ENCODE measurements at regions not wholly inside any gene's neighbourhood (a gene's known extent, or its start where the extent isn't known, plus 50 kb on each side); places are given as distances from the start of the nearest gene placed in this dataset.

DNA sequence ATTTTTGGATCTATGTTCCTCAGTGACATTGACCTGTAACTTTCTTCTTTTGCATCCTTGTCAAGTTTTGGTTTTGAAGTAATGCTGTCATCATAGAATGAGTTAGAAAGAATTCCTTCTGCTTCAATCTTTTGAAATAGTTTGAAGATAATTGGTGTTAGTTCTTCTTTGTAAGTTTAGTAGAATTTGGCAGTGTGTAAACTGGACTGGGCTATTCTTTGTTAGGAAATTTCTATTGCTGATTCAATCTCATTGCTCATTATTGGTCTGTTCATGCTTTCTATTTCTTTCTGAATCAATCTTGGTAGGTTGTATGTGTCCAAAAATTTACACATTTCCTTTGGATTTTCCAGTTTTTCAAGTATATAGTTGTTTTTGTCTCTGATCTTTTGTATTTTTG, 101.7 kb upstream of the SPRY2 start:
- Mint-ChIP-seq H3K4me3 (no peak overlapping the region), H3K27me3 (no peaks in the 10 kb centered on the region), H3K9me3 (peaks cover 0 to 4% (median 0%) of the 10 kb centered on the region in 8 donors), H3K36me3 (no peaks in the 10 kb centered on the region), H3K27ac (no peak overlapping the region), H3K4me1 (no peaks in the 10 kb centered on the region)
- Histone ChIP-seq H3K27me3 (ENCODE audit: insufficient read depth, low read length) (no peaks in the 10 kb centered on the region), H3K36me3 (ENCODE audit: insufficient read depth, low read length) (no peaks in the 10 kb centered on the region), H3K9me3 (ENCODE audit: control insufficient read depth in 1 of 2, low read length in 2 of 2) (no peaks in the 10 kb centered on the region), H3K27ac (ENCODE audit: low read depth, low read length) (no peak overlapping the region), H3K4me3 (ENCODE audit: low read length in 2 of 2) (no peak overlapping the region), H3K4me1 (ENCODE audit: insufficient read depth, low read length) (no peaks in the 10 kb centered on the region)
- DNase-seq = no peak
- ChIA-PET POLR2A (ENCODE audit: partially characterized antibody) (no interaction called here), CTCF (ENCODE audit: partially characterized antibody) (no interaction called here)
- intact Hi-C loops (cut with micrococcal nuclease) = no loop called here

GRCh38 chr13:80441968-80442367, 101.0 kb upstream of the SPRY2 start:
- Histone ChIP-seq H3K27me3 (ENCODE audit: insufficient read depth, low read length) (no peaks in the 10 kb centered on the region), H3K36me3 (ENCODE audit: insufficient read depth, low read length) (no peaks in the 10 kb centered on the region), H3K4me3 (ENCODE audit: low read length in 2 of 2) (no peak overlapping the region), H3K4me1 (ENCODE audit: insufficient read depth, low read length) (no peaks in the 10 kb centered on the region), H3K9me3 (ENCODE audit: control insufficient read depth in 1 of 2, low read length in 2 of 2) (no peaks in the 10 kb centered on the region), H3K27ac (ENCODE audit: low read depth, low read length) (no peak overlapping the region)
- Mint-ChIP-seq H3K27ac (no peak overlapping the region), H3K4me1 (no peaks in the 10 kb centered on the region), H3K4me3 (no peak overlapping the region), H3K27me3 (no peaks in the 10 kb centered on the region), H3K9me3 (peaks cover 0 to 4% (median 0%) of the 10 kb centered on the region in 8 donors), H3K36me3 (no peaks in the 10 kb centered on the region)
- ChIA-PET CTCF (ENCODE audit: partially characterized antibody) (no interaction called here), POLR2A (ENCODE audit: partially characterized antibody) (no interaction called here)
- no peak for DNase-seq
- intact Hi-C loops (cut with micrococcal nuclease) = no loop called here

DNA sequence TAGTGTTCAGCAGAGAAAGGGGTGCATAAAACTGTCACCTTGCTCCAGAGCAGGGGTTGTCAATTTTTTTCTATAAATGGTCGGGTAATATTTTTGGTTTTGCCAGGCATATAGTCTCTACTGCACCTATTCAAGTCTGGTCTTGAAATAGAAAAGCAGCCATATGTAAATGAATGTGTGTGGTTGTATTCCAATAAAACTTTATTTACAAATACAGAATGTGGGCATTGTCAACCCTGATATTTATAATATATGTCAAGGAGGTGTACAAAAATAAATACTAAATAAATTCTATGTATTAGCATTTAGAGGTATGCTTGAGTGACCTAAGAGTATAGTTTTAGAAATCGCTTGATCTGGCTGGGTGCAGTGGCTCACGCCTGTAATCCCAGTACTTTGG, 97.6 kb upstream of the SPRY2 start:
- no peaks in the 10 kb centered on the region for H3K27me3 ChIP-seq (ENCODE audit: insufficient read depth, low read length)
- H3K4me1 Mint-ChIP-seq = no peaks in the 10 kb centered on the region
- no peak for DNase-seq
- no peaks in the 10 kb centered on the region for H3K9me3 ChIP-seq (ENCODE audit: control insufficient read depth in 1 of 2, low read length in 2 of 2)
- no peaks in the 10 kb centered on the region for H3K36me3 ChIP-seq (ENCODE audit: insufficient read depth, low read length)
- H3K4me3 Mint-ChIP-seq = no peak overlapping the region
- intact Hi-C loops (cut with micrococcal nuclease) = no loop called here
- H3K4me3 ChIP-seq (ENCODE audit: low read length in 2 of 2) = no peak overlapping the region
- CTCF ChIA-PET (ENCODE audit: partially characterized antibody) = no interaction called here
- H3K4me1 ChIP-seq (ENCODE audit: insufficient read depth, low read length) = no peaks in the 10 kb centered on the region
- POLR2A ChIA-PET (ENCODE audit: partially characterized antibody) = no interaction called here
- no peak overlapping the region for H3K27ac ChIP-seq (ENCODE audit: low read depth, low read length)
- H3K27me3 Mint-ChIP-seq = no peaks in the 10 kb centered on the region
- H3K27ac Mint-ChIP-seq = no peak overlapping the region
- H3K36me3 Mint-ChIP-seq = no peaks in the 10 kb centered on the region
- peaks cover 0 to 7% (median 2%) of the 10 kb centered on the region in 8 donors for H3K9me3 Mint-ChIP-seq

DNA sequence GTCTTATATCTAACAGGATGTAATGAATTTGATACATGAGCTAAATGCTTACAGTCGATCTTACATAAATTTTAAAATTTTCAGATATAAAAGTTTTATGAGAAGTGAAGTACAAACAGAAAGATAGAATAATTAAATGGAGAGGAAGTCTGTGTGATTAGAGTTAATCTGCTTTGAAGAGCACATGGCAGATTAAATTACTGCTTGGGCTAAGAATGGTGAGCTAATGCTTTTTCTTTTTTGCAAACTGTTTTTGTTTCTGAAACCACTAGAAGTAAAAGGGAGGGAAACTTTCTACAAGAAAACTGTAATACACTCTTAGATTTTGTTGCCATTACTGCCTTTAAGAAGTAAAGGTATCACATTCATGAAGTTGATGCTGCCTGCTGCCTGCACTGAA, 96.3 kb upstream of the SPRY2 start:
- Histone ChIP-seq H3K36me3 (ENCODE audit: insufficient read depth, low read length) (no peaks in the 10 kb centered on the region), H3K27ac (ENCODE audit: low read depth, low read length) (no peak overlapping the region), H3K4me3 (ENCODE audit: low read length in 2 of 2) (no peak overlapping the region), H3K9me3 (ENCODE audit: control insufficient read depth in 1 of 2, low read length in 2 of 2) (no peaks in the 10 kb centered on the region), H3K4me1 (ENCODE audit: insufficient read depth, low read length) (no peaks in the 10 kb centered on the region), H3K27me3 (ENCODE audit: insufficient read depth, low read length) (no peaks in the 10 kb centered on the region)
- no peak for DNase-seq
- Mint-ChIP-seq H3K9me3 (peaks cover 0 to 7% (median 3%) of the 10 kb centered on the region in 8 donors), H3K4me3 (no peak overlapping the region), H3K27ac (no peak overlapping the region), H3K27me3 (no peaks in the 10 kb centered on the region), H3K4me1 (no peaks in the 10 kb centered on the region), H3K36me3 (no peaks in the 10 kb centered on the region)
- POLR2A ChIA-PET (ENCODE audit: partially characterized antibody) = no interaction called here
- intact Hi-C loops (cut with micrococcal nuclease) = no loop called here
- CTCF ChIA-PET (ENCODE audit: partially characterized antibody) = no interaction called here

GRCh38 chr13:80436571-80437169, 95.7 kb upstream of the SPRY2 start:
- H3K9me3 ChIP-seq (ENCODE audit: control insufficient read depth in 1 of 2, low read length in 2 of 2) = no peaks in the 10 kb centered on the region
- no peaks in the 10 kb centered on the region for H3K27me3 Mint-ChIP-seq
- H3K4me3 Mint-ChIP-seq = no peak overlapping the region
- H3K27ac Mint-ChIP-seq = no peak overlapping the region
- POLR2A ChIA-PET (ENCODE audit: partially characterized antibody) = no interaction called here
- CTCF ChIA-PET (ENCODE audit: partially characterized antibody) = no interaction called here
- H3K9me3 Mint-ChIP-seq = peaks cover 0 to 6% (median 3%) of the 10 kb centered on the region in 8 donors
- intact Hi-C loops (cut with micrococcal nuclease) = no loop called here
- H3K36me3 Mint-ChIP-seq = no peaks in the 10 kb centered on the region
- no peaks in the 10 kb centered on the region for H3K27me3 ChIP-seq (ENCODE audit: insufficient read depth, low read length)
- no peak for DNase-seq
- H3K27ac ChIP-seq (ENCODE audit: low read depth, low read length) = no peak overlapping the region
- H3K4me1 Mint-ChIP-seq = no peaks in the 10 kb centered on the region
- H3K4me1 ChIP-seq (ENCODE audit: insufficient read depth, low read length) = no peaks in the 10 kb centered on the region
- H3K4me3 ChIP-seq (ENCODE audit: low read length in 2 of 2) = no peak overlapping the region
- H3K36me3 ChIP-seq (ENCODE audit: insufficient read depth, low read length) = no peaks in the 10 kb centered on the region

GRCh38 chr13:80430561-80430960, 89.6 kb upstream of the SPRY2 start:
- H3K36me3 ChIP-seq (ENCODE audit: insufficient read depth, low read length) = no peaks in the 10 kb centered on the region
- Mint-ChIP-seq H3K4me1 (no peaks in the 10 kb centered on the region), H3K4me3 (no peak overlapping the region), H3K27ac (no peak overlapping the region), H3K9me3 (peaks cover 0 to 7% (median 4%) of the 10 kb centered on the region in 8 donors), H3K36me3 (no peaks in the 10 kb centered on the region), H3K27me3 (peaks cover 0 to 1% of the 10 kb centered on the region in 2 donors)
- intact Hi-C loops (cut with micrococcal nuclease) = no loop called here
- H3K4me3 ChIP-seq (ENCODE audit: low read length in 2 of 2) = no peak overlapping the region
- H3K4me1 ChIP-seq (ENCODE audit: insufficient read depth, low read length) = no peaks in the 10 kb centered on the region
- no peak for DNase-seq
- H3K9me3 ChIP-seq (ENCODE audit: control insufficient read depth in 1 of 2, low read length in 2 of 2) = no peaks in the 10 kb centered on the region
- no peaks in the 10 kb centered on the region for H3K27me3 ChIP-seq (ENCODE audit: insufficient read depth, low read length)
- ChIA-PET POLR2A (ENCODE audit: partially characterized antibody) (no interaction called here), CTCF (ENCODE audit: partially characterized antibody) (no interaction called here)
- H3K27ac ChIP-seq (ENCODE audit: low read depth, low read length) = no peak overlapping the region

DNA sequence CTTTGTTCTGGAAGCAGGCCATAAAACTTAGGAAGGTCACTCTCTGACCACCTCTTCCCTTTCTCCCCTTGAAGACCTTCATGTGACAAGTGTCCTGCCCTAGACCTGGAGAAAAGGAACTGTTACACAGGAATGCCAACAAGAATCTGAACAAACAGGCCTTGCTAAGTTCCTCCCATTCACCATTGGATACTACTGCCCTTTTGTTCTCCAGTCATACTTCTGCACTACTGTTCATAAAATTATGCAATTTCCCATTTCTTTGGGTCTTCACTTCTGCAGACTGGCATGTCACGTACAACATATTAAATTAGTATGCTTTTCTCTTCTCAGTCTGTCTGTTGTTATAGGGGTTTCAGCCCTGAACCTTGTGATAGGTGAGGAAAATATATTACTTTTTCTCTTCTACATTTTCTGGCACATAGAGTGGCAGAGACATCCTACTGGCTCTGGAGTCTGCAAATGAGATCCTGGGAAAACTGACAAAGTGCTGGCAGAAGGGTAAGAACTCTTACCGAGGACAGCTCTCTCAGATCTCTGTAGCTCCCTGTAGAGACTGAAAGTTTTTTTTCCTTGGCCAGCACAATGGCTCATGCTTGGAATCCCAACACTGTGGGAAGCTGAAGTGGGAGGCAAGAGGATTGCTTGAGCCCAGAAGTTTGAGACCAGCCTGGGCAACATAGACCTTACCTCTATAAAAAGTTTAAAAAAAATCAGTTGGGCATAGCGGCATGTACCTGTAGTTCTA, 87.6 kb upstream of the SPRY2 start:
- Mint-ChIP-seq H3K4me1 (no peaks in the 10 kb centered on the region), H3K36me3 (no peaks in the 10 kb centered on the region), H3K27me3 (peaks cover 0 to 1% of the 10 kb centered on the region in 2 donors), H3K27ac (no peak overlapping the region), H3K9me3 (peaks cover 0 to 14% (median 6%) of the 10 kb centered on the region in 8 donors), H3K4me3 (no peak overlapping the region)
- Histone ChIP-seq H3K4me1 (ENCODE audit: insufficient read depth, low read length) (no peaks in the 10 kb centered on the region), H3K9me3 (ENCODE audit: control insufficient read depth in 1 of 2, low read length in 2 of 2) (no peaks in the 10 kb centered on the region), H3K27ac (ENCODE audit: low read depth, low read length) (no peak overlapping the region), H3K36me3 (ENCODE audit: insufficient read depth, low read length) (no peaks in the 10 kb centered on the region), H3K4me3 (ENCODE audit: low read length in 2 of 2) (no peak overlapping the region), H3K27me3 (ENCODE audit: insufficient read depth, low read length) (no peaks in the 10 kb centered on the region)
- no peak for DNase-seq
- CTCF ChIA-PET (ENCODE audit: partially characterized antibody) = no interaction called here
- POLR2A ChIA-PET (ENCODE audit: partially characterized antibody) = no interaction called here
- intact Hi-C loops (cut with micrococcal nuclease) = no loop called here

Measured in CD4-positive, alpha-beta memory T cell (primary cell).